A549 (cell line): ENCODE measurements at regions not wholly inside any gene's neighbourhood (a gene's known extent, or its start where the extent isn't known, plus 50 kb on each side); places are given as distances from the start of the nearest gene placed in this dataset.

Experiments
- ATAC-seq, 2 experiments: fragments of 200-7000 bp in 1 of 2; fragments of >200 bp in 1 of 2; cut with Nextera tagmentation in 1 of 2; cut with Tn5 transposase in 1 of 2; 3 replicates each; pipeline versions ENCODE4 v1.8.0 to v1.9.1; 2018 to 2020; ENCODE audit warnings: mild to moderate bottlenecking in 1 of 2, moderate library complexity in 1 of 2
- CTCF ChIA-PET: fragments of 300-600 bp; sonication (Branson Sonifier 250); formaldehyde crosslinking; extraction: SDS; loops from one replicate; lab custom pipeline; 2021; ENCODE audit warnings: antibody characterized with exemption, inconsistent platforms; lab: Yijun Ruan, JAX
- POLR2A ChIA-PET: fragments of 350-600 bp; formaldehyde crosslinking; extraction: SDS; loops from one replicate; lab custom pipeline; 2021; ENCODE audit warnings: antibody characterized with exemption, inconsistent platforms; lab: Yijun Ruan, JAX
- DNase-seq, 2 experiments: peaks; one replicate each; pipeline versions ENCODE4 v3.0.0 to v3.0.0-alpha.2; 2011 to 2016; ENCODE audit warnings: low read depth in 1 of 2, low spot score in 1 of 2
- FAIRE-seq: peaks from 2 replicates; lab custom pipeline; 2011; peaks lifted over from hg19 to GRCh38; lab: Jason Lieb, UNC
- H3K27ac ChIP-seq, 2 experiments: fragments of >200 bp; sonication (Bioruptor Twin); formaldehyde crosslinking; 3 replicates each; pipeline ENCODE4 v1.5.1; 2016 to 2017
- H3K4me1 ChIP-seq: fragments of >200 bp; sonication (Bioruptor Twin); formaldehyde crosslinking; 3 replicates; pipeline ENCODE4 v1.6.1; 2016
- H3K4me2 ChIP-seq: fragments of >200 bp; sonication (Bioruptor Twin); formaldehyde crosslinking; 3 replicates; pipeline ENCODE4 v1.6.1; 2016
- H3K4me3 ChIP-seq: fragments of >200 bp; sonication (Bioruptor Twin); formaldehyde crosslinking; 3 replicates; pipeline ENCODE4 v1.5.1; 2016
- H3K9me3 ChIP-seq: fragments of >200 bp; sonication (Bioruptor Twin); formaldehyde crosslinking; 3 replicates; pipeline ENCODE4 v1.6.1; 2016
- BHLHE40 ChIP-seq: IDR thresholded peaks from 2 replicates; pipeline ENCODE4 v1.6.1; 2012; ENCODE audit warnings: low read depth, low read length, inconsistent platforms
- CBX8 ChIP-seq: fragments of 200-600 bp; sonication (generic); IDR thresholded peaks from 2 replicates; pipeline ENCODE4 v1.6.1; 2016
- CHD2 ChIP-seq: fragments of 150-350 bp; IDR thresholded peaks from 2 replicates; pipeline ENCODE4 v1.6.1; 2014; ENCODE audit warnings: low read length; ENCODE audit not compliant: partially characterized antibody
- CHD4 ChIP-seq: fragments of 200-600 bp; sonication (generic); IDR thresholded peaks from 2 replicates; pipeline ENCODE4 v1.6.1; 2016; ENCODE audit warnings: antibody characterized with exemption, mild to moderate bottlenecking, borderline replicate concordance
- CTCF ChIP-seq: fragments of >200 bp; sonication (Bioruptor Twin); formaldehyde crosslinking; IDR thresholded peaks from 3 replicates; pipeline ENCODE4 v1.5.1; 2016
- ELK1 ChIP-seq: fragments of 150-350 bp; IDR thresholded peaks from 2 replicates; pipeline ENCODE4 v1.6.1; 2014; ENCODE audit warnings: low read depth, mild to moderate bottlenecking, low read length
- FOSL2 ChIP-seq, 2 experiments: fragments of 450-650 bp in 1 of 2; fragments of >200 bp in 1 of 2; sonication (Bioruptor Twin) in 1 of 2; formaldehyde crosslinking; IDR thresholded peaks; 2 replicates each; pipeline versions ENCODE4 v1.5.0 to v1.6.1; 2016 to 2020; ENCODE audit warnings: mild to moderate bottlenecking in 1 of 2, moderate library complexity in 1 of 2
- HDAC2 ChIP-seq: fragments of 200-600 bp; sonication (generic); IDR thresholded peaks from 2 replicates; pipeline ENCODE4 v1.6.1; 2016
- HOXB5 ChIP-seq: fragments of 250-450 bp; sonication (Bioruptor Pico); IDR thresholded peaks from 2 replicates; pipeline ENCODE4 v1.5.0; 2020; ENCODE audit warnings: mild to moderate bottlenecking, moderate library complexity
- JUN ChIP-seq, 2 experiments: fragments of >200 bp; sonication (Bioruptor Twin); formaldehyde crosslinking; IDR thresholded peaks; 2 replicates in 1 of 2; 3 replicates in 1 of 2; pipeline ENCODE4 v1.6.1; 2016 to 2017
- KDM5A ChIP-seq: fragments of 200-600 bp; sonication (generic); IDR thresholded peaks from 2 replicates; pipeline ENCODE4 v1.6.1; 2016; ENCODE audit warnings: antibody characterized with exemption, mild to moderate bottlenecking
- NR3C1 ChIP-seq: fragments of >200 bp; sonication (Bioruptor Twin); formaldehyde crosslinking; IDR thresholded peaks from 3 replicates; pipeline ENCODE4 v1.6.1; 2017
- PBX3 ChIP-seq: IDR thresholded peaks from 2 replicates; pipeline ENCODE4 v1.6.1; 2012
- POLR2AphosphoS2 ChIP-seq: conservative IDR thresholded peaks from 2 replicates; pipeline ENCODE4 v1.6.1; 2012; ENCODE audit warnings: low read length, improper control_type of control experiment, inconsistent platforms
- RCOR1 ChIP-seq: fragments of 150-350 bp; IDR thresholded peaks from 2 replicates; pipeline ENCODE4 v1.6.1; 2014; ENCODE audit warnings: antibody characterized with exemption, low read length, low read depth
- REST ChIP-seq: fragments of 200-600 bp; sonication (generic); IDR thresholded peaks from 2 replicates; pipeline ENCODE4 v1.6.1; 2016; ENCODE audit warnings: antibody characterized with exemption, mild to moderate bottlenecking, moderate library complexity
- RNF2 ChIP-seq: fragments of 200-600 bp; sonication (generic); IDR thresholded peaks from 2 replicates; pipeline ENCODE4 v1.6.1; 2016; ENCODE audit warnings: low read depth, mild to moderate bottlenecking, antibody characterized with exemption, moderate library complexity, borderline replicate concordance
- TFCP2L1 ChIP-seq: fragments of 250-450 bp; sonication (Bioruptor Pico); IDR thresholded peaks from 2 replicates; pipeline ENCODE4 v1.5.0; 2021; ENCODE audit warnings: mild to moderate bottlenecking
- USF2 ChIP-seq: fragments of 450-650 bp; IDR thresholded peaks from 2 replicates; pipeline ENCODE4 v1.6.1; 2014; ENCODE audit warnings: antibody characterized with exemption
- WGBS: methylation state at CpG from one replicate; pipeline ENCODE4 v1.1.6; 2017; ENCODE audit errors: missing lambda C conversion rate; 5-methylcytosine and 5-hydroxymethylcytosine counted together

- 81% methylated on average over 3 of the region's 3 CpGs for WGBS
- no peak overlapping the region for H3K27ac ChIP-seq
- no peak for DNase-seq
- CTCF ChIA-PET: no interaction called here
- no peak for ATAC-seq
- peaks cover 6% of the 10 kb centered on the region; the same call in 1 of the 3 replicates for H3K9me3 ChIP-seq
- no peak for FAIRE-seq
- TF ChIP-seq RCOR1 (no peak), POLR2AphosphoS2 (no peak), CTCF (no peak), CHD4 (no peak), PBX3 (no peak), HDAC2 (no peak), CBX8 (no peak), TFCP2L1 (CRISPR knock-in tag) (no peak), RNF2 (no peak), NR3C1 (no peak), CHD2 (no peak), JUN (IDR thresholded peaks at IDR 0.05) (no peak), REST (no peak), HOXB5 (CRISPR knock-in tag) (no peak), BHLHE40 (no peak), USF2 (no peak), KDM5A (no peak), ELK1 (no peak), FOSL2 (IDR thresholded peaks at IDR 0.05) (no peak), FOSL2 (CRISPR knock-in tag; IDR thresholded peaks at IDR 0.05) (no peak)
- no peak overlapping the region for H3K4me2 ChIP-seq
- peaks cover 17% of the 10 kb centered on the region for H3K4me1 ChIP-seq
- no peak overlapping the region for H3K4me3 ChIP-seq
- POLR2A ChIA-PET: no interaction called here
Measured at GRCh38 chr13:74883834-74884233, 598.1 kb downstream of the TBC1D4 start.
